ELF-1 (cell line): ENCODE measurements at regions not wholly inside any gene's neighbourhood (a gene's known extent, or its start where the extent isn't known, plus 50 kb on each side); places are given as distances from the start of the nearest gene placed in this dataset.
"Not testable (repeated sequence)": the region's sequence is repeated elsewhere in the genome, so short reads cannot be mapped to it uniquely, and the experiment has no call there.

Experiments used
- DNase-seq: peaks from one replicate; pipeline ENCODE4 v3.0.0-alpha.2; 2016; ENCODE audit warnings: low read depth, low spot score

DNA sequence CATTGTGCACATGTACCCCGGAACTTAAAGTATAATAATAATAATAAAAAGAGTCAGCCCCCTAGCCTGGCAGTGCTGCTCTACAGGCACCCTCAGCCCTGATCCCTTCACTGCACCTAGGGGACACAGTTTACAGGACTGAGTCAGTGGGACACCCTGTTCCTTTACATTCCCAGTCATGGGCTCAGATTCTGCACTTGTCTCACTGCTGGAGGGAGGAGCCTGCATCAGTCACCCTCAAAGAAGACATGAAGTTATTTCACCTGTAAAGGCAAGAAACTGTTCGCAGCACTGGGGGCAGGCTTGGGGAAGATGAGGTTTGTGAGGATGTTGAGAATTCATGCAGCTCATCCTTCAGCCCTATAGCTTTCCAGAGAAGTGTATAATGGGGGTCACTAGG, 50.7 kb upstream of the VPREB1 start:
- no peak for DNase-seq

- DNase-seq: not testable (repeated sequence)
Observed at GRCh38 chr22:22193462-22193861, 51.1 kb upstream of the VPREB1 start.

GRCh38 chr22:22193006-22193405, 51.6 kb upstream of the VPREB1 start:
- DNase-seq: not testable (repeated sequence)

DNA sequence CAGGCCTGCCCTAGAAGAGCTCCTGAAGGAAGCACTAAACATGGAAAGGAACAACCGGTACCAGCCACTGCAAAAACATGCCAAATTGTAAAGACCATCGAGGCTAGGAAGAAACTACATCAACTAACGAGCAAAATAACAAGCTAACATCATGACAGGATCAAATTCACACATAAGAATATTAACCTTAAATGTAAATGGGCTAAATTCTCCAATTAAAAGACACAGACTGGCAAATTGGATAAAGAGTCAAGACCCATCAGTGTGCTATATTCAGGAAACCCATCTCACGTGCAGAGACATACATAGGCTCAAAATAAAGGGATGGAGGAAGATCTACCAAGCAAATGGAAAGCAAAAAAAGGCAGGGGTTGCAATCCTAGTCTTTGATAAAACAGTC, 54.8 kb upstream of the VPREB1 start:
- DNase-seq: not testable (repeated sequence)

GRCh38 chr22:22187863-22188262, 56.7 kb upstream of the VPREB1 start:
- not testable (repeated sequence) for DNase-seq

GRCh38 chr22:22187299-22187698, 57.3 kb upstream of the VPREB1 start:
- no peak for DNase-seq

GRCh38 chr22:22185844-22186499, 58.6 kb upstream of the VPREB1 start:
- no peak for DNase-seq

DNA sequence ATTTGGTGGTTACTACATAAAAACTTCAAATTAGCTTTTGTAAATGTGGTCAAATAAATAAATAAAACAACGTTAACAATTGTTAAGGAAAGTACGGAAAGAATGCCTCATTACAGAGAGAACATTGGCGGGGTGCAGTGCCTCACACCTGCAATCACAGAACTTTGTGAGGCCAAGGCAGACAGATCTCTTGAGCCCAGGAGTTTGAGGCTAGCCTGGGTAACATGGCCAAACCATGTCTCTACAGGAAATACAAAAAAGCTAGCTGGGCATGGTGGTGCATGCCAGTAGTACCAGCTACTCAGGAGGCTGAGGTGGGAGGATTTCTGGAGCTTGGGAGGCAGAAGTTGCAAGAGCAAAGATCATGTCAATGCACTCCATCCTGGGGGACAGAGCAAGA, 59.4 kb upstream of the VPREB1 start:
- DNase-seq: no peak

- DNase-seq: no peak
Observed at GRCh38 chr22:22184277-22184807, 60.2 kb upstream of the VPREB1 start.

DNA sequence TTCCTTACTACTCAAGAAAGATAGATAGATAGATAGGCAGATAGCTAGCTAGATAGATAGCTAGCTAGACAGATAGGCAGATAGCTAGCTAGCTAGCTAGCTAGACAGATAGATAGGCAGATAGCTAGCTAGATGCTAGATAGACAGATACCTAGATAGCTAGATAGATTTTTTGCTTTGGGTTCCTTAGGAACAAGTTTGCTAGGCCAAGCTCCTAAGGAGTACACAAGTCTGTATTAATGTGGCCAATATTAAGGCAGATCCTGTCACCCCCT, 61.7 kb upstream of the VPREB1 start:
- no peak for DNase-seq

DNA sequence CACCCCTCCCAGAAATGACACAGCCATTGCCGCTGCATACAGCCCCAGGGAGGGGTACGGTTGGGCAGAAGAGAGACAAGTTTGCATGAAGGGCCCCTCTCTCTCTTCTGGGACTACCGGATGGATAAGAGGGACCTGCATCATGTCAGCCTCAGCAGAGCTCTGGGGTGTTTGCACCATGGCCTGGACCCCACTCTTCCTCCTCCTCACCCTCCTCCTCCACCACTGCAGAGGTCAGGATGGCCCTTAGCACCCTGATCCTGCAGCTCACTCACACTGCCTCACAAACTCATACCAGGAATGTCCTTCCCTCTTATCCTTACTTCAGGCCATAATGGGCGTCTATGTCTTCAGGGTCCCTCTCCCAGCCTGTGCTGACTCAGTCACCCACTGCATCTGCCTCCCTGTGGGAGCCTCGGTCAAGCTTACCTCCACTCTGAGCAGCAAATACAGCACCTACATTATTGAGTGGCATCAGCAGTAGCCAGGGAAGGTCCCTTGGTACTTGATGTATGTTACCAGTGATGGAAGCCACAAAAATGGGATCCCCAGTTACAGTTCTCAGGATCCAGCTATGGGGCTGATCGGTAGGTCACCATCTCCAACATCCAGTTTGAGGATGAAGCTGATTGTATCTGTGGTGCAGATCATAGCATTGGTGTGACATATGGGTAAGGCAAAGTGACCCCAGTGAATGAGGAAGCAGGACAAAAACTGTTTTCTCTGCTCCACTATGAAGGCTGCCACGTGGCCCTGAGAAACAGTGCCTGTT, 62.2 kb upstream of the VPREB1 start:
- DNase-seq: no peak

GRCh38 chr22:22181341-22181850, 63.2 kb upstream of the VPREB1 start:
- DNase-seq: no peak

DNA sequence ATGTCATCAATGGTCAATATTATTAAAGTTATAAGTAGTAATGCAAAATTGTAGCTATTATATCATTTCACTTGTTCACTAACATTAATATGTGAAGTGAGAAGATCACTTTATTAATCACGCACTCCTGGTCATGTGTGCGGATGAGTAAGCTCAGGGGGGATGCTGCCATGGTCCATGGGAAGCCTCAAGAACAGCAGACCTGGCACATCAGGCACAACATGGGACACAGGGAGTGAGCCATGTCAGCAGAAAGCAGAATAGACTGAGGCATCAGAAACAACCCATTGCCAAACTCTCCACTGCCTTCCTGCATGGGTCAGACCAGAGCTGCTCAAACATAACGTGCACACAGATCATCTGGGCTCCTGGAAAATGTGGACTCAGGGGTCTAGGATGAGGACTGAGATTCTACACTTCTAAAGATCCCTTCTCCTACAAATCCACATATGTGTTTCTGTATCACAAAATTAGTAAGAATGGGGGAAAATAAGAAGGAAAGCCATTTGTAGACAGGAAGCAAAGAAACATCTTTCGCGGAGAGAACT, 63.8 kb upstream of the VPREB1 start:
- DNase-seq: no peak

DNA sequence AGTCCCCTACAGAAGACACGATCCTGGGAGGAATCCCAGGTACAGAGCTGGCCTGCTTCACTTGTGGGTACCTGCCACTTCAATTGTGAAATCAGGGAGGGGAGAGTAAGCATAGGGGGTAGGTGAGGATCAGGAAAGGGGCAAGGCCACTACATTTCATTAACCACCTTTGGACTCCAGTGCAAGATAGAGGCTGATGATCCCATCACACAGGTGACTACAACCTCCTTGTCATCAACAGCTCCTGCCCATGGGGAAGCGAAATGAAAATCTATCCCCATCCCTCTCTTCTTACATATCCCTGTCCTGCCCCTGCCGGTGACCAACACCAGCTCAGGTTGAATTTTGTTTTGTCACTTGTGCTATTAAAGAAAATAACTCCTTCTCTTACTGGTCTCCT, 64.7 kb upstream of the VPREB1 start:
- DNase-seq: no peak

DNA sequence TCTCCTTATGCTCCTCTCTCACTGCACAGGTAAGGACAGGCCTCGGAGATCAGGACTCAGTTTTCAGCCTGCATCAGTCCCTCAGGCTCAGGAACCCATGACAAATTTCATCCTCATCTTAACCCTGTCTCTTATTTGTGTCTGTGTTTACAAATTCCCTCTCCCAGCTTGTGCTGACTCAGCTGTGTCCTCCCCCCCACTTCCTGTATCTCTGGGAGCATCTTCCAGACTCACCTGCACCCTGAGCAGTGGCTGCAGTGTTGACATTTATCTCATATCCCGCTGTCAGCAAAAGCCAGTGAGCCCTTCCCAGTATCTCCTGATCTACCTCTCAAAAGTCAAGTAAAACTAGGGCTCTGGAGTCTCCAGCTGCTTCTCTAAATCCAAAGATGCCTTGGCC, 65.6 kb upstream of the VPREB1 start:
- DNase-seq: no peak

GRCh38 chr22:22178355-22178965, 66.1 kb upstream of the VPREB1 start:
- peak; percentile 73 for DNase-seq

GRCh38 chr22:22176929-22177616, 67.5 kb upstream of the VPREB1 start:
- DNase-seq: no peak

- not testable (repeated sequence) for DNase-seq
Observed at GRCh38 chr22:22172896-22173628, 71.5 kb upstream of the VPREB1 start.

- peak; percentile 37 for DNase-seq
Observed at GRCh38 chr22:22171357-22172218, 73.0 kb upstream of the VPREB1 start.

DNA sequence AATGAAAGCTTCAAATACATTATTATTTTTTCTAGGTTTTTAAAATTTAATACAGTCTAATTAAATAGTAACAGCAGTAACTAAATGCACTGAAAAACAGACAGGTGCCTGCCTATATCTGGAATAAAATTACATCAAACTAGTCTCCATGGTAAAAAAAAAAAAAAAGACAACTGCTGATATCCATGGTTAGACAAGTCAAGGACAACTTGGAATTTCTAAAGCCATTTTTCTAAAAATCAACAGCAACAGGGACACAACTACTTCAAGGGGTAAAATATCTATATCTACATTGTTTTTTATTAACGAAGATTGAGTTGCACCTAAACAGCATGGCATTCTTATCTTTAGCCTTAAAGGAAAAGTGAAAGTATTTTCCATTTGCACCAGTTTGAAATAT, 74.7 kb upstream of the VPREB1 start:
- DNase-seq: no peak
